HCT116 (cell line): ENCODE measurements at regions not wholly inside any gene's neighbourhood (a gene's known extent, or its start where the extent isn't known, plus 50 kb on each side); places are given as distances from the start of the nearest gene placed in this dataset.
A peak's percentile ranks its signal among the peaks of the same experiment; 100 is the strongest.
"Not testable (repeated sequence)": the region's sequence is repeated elsewhere in the genome, so short reads cannot be mapped to it uniquely, and the experiment has no call there.

ENCODE experiments used
- ATAC-seq: fragments of 200-7000 bp; cut with Tn5 transposase; 2 replicates; pipeline ENCODE4 v1.9.1; 2020; ENCODE audit warnings: mild to moderate bottlenecking, moderate library complexity
- BruUV-seq: library from RNA; stranded (reverse); fragments of 400-500 nt; replicated peaks from 2 replicates; lab custom pipeline; 2021; lab: Mats Ljungman, UMichigan
- CTCF ChIA-PET: fragments of 300-600 bp; sonication (Branson Sonifier 250); formaldehyde crosslinking; loops from one replicate; lab custom pipeline; 2021; ENCODE audit warnings: antibody characterized with exemption; lab: Charles Lee
- POLR2A ChIA-PET: fragments of 300-600, 350-600 bp; sonication (Branson Sonifier 250); formaldehyde crosslinking; loops from one replicate; lab custom pipeline; 2021; ENCODE audit warnings: antibody characterized with exemption; lab: Charles Lee
- RAD21 ChIA-PET, 2 experiments: fragments of 300-600 bp; sonication (Branson Sonifier 250); formaldehyde crosslinking; loops; one replicate each; lab custom pipeline; 2023; ENCODE audit warnings: low total read pairs in 2 of 2; ENCODE audit not compliant: uncharacterized antibody in 2 of 2, unreplicated experiment in 2 of 2, low non-redundant PET in 1 of 2; lab: Charles Lee
- DNase-seq: peaks from one replicate; pipeline ENCODE4 v3.0.0-alpha.2; 2010; ENCODE audit warnings: low read depth, low spot score
- H2AFZ ChIP-seq: fragments of 200-600 bp; shearing (Covaris generic), sonication (generic); 2 replicates; pipeline ENCODE4 v1.6.1; 2017; ENCODE audit warnings: low read depth, mixed run types, mixed read lengths, antibody characterized with exemption, low read length; ENCODE audit not compliant: poor library complexity, severe bottlenecking
- H3K27ac ChIP-seq: 2 replicates; pipeline ENCODE4 v1.5.1; 2012; ENCODE audit warnings: low read depth, low read length
- H3K27me3 ChIP-seq: fragments of 200-600 bp; sonication (generic); 2 replicates; pipeline ENCODE4 v1.6.1; 2016; ENCODE audit warnings: mixed run types, low read length, mixed read lengths; ENCODE audit not compliant: insufficient read depth
- H3K36me3 ChIP-seq, 2 experiments: fragments of 200-500 bp in 1 of 2; fragments of 200-600 bp in 1 of 2; sonication (Bioruptor generic) in 1 of 2; sonication (generic) in 1 of 2; 2 replicates each; pipeline versions ENCODE4 v1.5.1 to v1.6.1; 2014 to 2016; ENCODE audit warnings: low read length in 2 of 2, inconsistent platforms in 1 of 2, mixed read lengths in 1 of 2, mixed run types in 1 of 2; ENCODE audit not compliant: insufficient read depth in 2 of 2, control insufficient read depth in 1 of 2
- H3K4me1 ChIP-seq, 2 experiments: fragments of 200-600 bp in 1 of 2; sonication (generic) in 1 of 2; 2 replicates each; pipeline versions ENCODE4 v1.5.1 to v1.6.1; 2012 to 2017; ENCODE audit warnings: low read length in 2 of 2, inconsistent platforms in 1 of 2, mild to moderate bottlenecking in 1 of 2, mixed read lengths in 1 of 2, mixed run types in 1 of 2, moderate library complexity in 1 of 2; ENCODE audit not compliant: insufficient read depth in 2 of 2, control insufficient read depth in 1 of 2
- H3K4me2 ChIP-seq: fragments of 200-600 bp; sonication (generic); 2 replicates; pipeline ENCODE4 v1.6.1; 2017; ENCODE audit warnings: mixed run types, low read length, mixed read lengths
- H3K4me3 ChIP-seq, 2 experiments: fragments of 200-600 bp in 1 of 2; sonication (generic) in 1 of 2; replicated peaks in 1 of 2; 2 replicates each; pipeline ENCODE4 v1.5.1; 2011 to 2016; ENCODE audit warnings: low read length in 2 of 2, control low read depth in 1 of 2, low read depth in 1 of 2, mild to moderate bottlenecking in 1 of 2, mixed read lengths in 1 of 2, mixed run types in 1 of 2
- H3K79me2 ChIP-seq: fragments of 200-600 bp; sonication (generic); 2 replicates; pipeline ENCODE4 v1.6.1; 2017; ENCODE audit warnings: mild to moderate bottlenecking, mixed run types, low read length, moderate library complexity, mixed read lengths; ENCODE audit not compliant: insufficient read depth
- H3K9ac ChIP-seq: fragments of 200-600 bp; sonication (generic); 2 replicates; pipeline ENCODE4 v1.6.1; 2016; ENCODE audit warnings: low read length, mixed read lengths
- H3K9me2 ChIP-seq: fragments of 200-600 bp; sonication (generic), shearing (Covaris generic); 2 replicates; pipeline ENCODE4 v1.6.1; 2017; ENCODE audit warnings: mixed run types, mild to moderate bottlenecking, moderate library complexity; ENCODE audit not compliant: insufficient read depth
- H3K9me3 ChIP-seq, 2 experiments: fragments of 200-500 bp in 1 of 2; fragments of 200-600 bp in 1 of 2; sonication (Bioruptor generic) in 1 of 2; sonication (generic) in 1 of 2; 2 replicates each; pipeline ENCODE4 v1.6.1; 2014 to 2017; ENCODE audit warnings: low read length in 2 of 2, mixed read lengths in 2 of 2, inconsistent platforms in 1 of 2, low read depth in 1 of 2, mild to moderate bottlenecking in 1 of 2, mixed run types in 1 of 2, moderate library complexity in 1 of 2; ENCODE audit not compliant: control insufficient read depth in 1 of 2, insufficient read depth in 1 of 2
- H4K20me1 ChIP-seq: fragments of 200-600 bp; sonication (generic), shearing (Covaris generic); 2 replicates; pipeline ENCODE4 v1.6.1; 2017; ENCODE audit warnings: mixed run types, mild to moderate bottlenecking, moderate library complexity; ENCODE audit not compliant: insufficient read depth
- CTCF ChIP-seq, 3 experiments: fragments of 200-600 bp in 1 of 3; sonication (generic) in 1 of 3; IDR thresholded peaks in 2 of 3; conservative IDR thresholded peaks in 1 of 3; 2 replicates each; pipeline ENCODE4 v1.5.1; 2012 to 2017; ENCODE audit warnings: low read depth in 2 of 3, low read length in 2 of 3, antibody characterized with exemption in 1 of 3, borderline replicate concordance in 1 of 3, control low read depth in 1 of 3, mild to moderate bottlenecking in 1 of 3, mixed read lengths in 1 of 3, mixed run types in 1 of 3, moderate library complexity in 1 of 3; ENCODE audit not compliant: insufficient read depth in 1 of 3
- EGR1 ChIP-seq: IDR thresholded peaks from 2 replicates; pipeline ENCODE4 v1.6.1; 2012; ENCODE audit warnings: low read depth
- EZH2 ChIP-seq: fragments of 200-600 bp; sonication (generic); IDR thresholded peaks from 2 replicates; pipeline ENCODE4 v1.6.1; 2017; ENCODE audit warnings: antibody characterized with exemption, mixed run types
- SIN3A ChIP-seq: IDR thresholded peaks from 2 replicates; pipeline ENCODE4 v1.6.1; 2012; ENCODE audit warnings: low read depth
- SP1 ChIP-seq: IDR thresholded peaks from 2 replicates; pipeline ENCODE4 v1.6.1; 2012; ENCODE audit warnings: low read depth
- SRF ChIP-seq: IDR thresholded peaks from 2 replicates; pipeline ENCODE4 v1.6.1; 2012; ENCODE audit warnings: low read depth
- ZNF274 ChIP-seq: fragments of 200-500 bp; sonication (Bioruptor generic); IDR thresholded peaks from 2 replicates; pipeline ENCODE4 v1.6.1; 2014; ENCODE audit warnings: mild to moderate bottlenecking, low read depth, low read length, inconsistent platforms
- intact Hi-C: fragments of 100-400 bp; cut with micrococcal nuclease; formaldehyde crosslinking; loops from 2 replicates; pipeline ENCODE4 v1.10.0; 2022

GRCh38 chr6:81933089-81933488 is 180.6 kb upstream of the TENT5A start:
- Histone ChIP-seq H3K4me3 (no peak overlapping the region), H3K27me3 (no peaks in the 10 kb centered on the region), H3K79me2 (no peaks in the 10 kb centered on the region), H3K4me1 (peaks cover 7 to 51% of the 10 kb centered on the region in 2 experiments; a peak in 3 of 4 replicates), H3K36me3 (no peaks in the 10 kb centered on the region), H4K20me1 (no peaks in the 10 kb centered on the region), H3K9ac (no peak overlapping the region), H3K9me3 (no peaks in the 10 kb centered on the region), H2AFZ (no peak overlapping the region), H3K27ac (no peak overlapping the region), H3K9me2 (no peaks in the 10 kb centered on the region), H3K4me2 (peak overlapping the region; percentile 45)
- DNase-seq (no peak), ATAC-seq (no peak)
- TF ChIP-seq ZNF274 (no peak), SIN3A (no peak), CTCF (IDR thresholded peaks at IDR 0.05 in 2 of 3, conservative IDR thresholded peaks at IDR 0.05 in 1 of 3; ENCODE audit: borderline replicate concordance in 1 of 3, insufficient read depth in 1 of 3, low read depth in 2 of 3, low read length in 2 of 3) (no peak), EZH2 (no peak), SP1 (no peak), SRF (no peak), EGR1 (no peak)
- ChIA-PET POLR2A (no interaction called here), CTCF (no interaction called here), RAD21 (no interaction called here)
- intact Hi-C loops: no loop called here
- BruUV-seq: no TSS peak

- H3K9ac ChIP-seq, H3K4me2 ChIP-seq, ATAC-seq, H2AFZ ChIP-seq, H3K9me2 ChIP-seq, CTCF ChIA-PET, H3K27ac ChIP-seq, H3K4me3 ChIP-seq, RAD21 ChIA-PET, BruUV-seq, H4K20me1 ChIP-seq, H3K79me2 ChIP-seq, POLR2A ChIA-PET, DNase-seq, H3K36me3 ChIP-seq, H3K9me3 ChIP-seq, intact Hi-C loops, H3K27me3 ChIP-seq: not testable (repeated sequence)
- H3K4me1 ChIP-seq: peaks cover under 1 to 45% of the 10 kb centered on the region in 2 experiments; a peak in 3 of 4 replicates
Observed at GRCh38 chr6:81932448-81932847, 180.0 kb upstream of the TENT5A start.
